CD14-positive monocyte (primary cell): ENCODE measurements at regions not wholly inside any gene's neighbourhood (a gene's known extent, or its start where the extent isn't known, plus 50 kb on each side); places are given as distances from the start of the nearest gene placed in this dataset.

Source experiments
- DNase-seq, 3 donors: peaks; one replicate each; pipeline ENCODE4 v3.0.0-alpha.2; 2011 to 2022
- H2AFZ ChIP-seq: 2 replicates; pipeline ENCODE4 v1.6.0; 2012; ENCODE audit warnings: mild to moderate bottlenecking, low read depth, low read length, inconsistent platforms; ENCODE audit not compliant: insufficient read depth, poor library complexity, severe bottlenecking
- H3K27ac ChIP-seq, 2 donors: 1 replicate in 1 of 2; 2 replicates in 1 of 2; pipeline ENCODE4 v1.5.1; 2012 to 2013; ENCODE audit warnings: low read length in 2 of 2, control low read depth in 1 of 2, inconsistent platforms in 1 of 2, low read depth in 1 of 2, mild to moderate bottlenecking in 1 of 2
- H3K27me3 ChIP-seq, 2 donors: one replicate each; pipeline versions ENCODE4 v1.6.0 to v1.6.1; 2011 to 2013; ENCODE audit warnings: low read length in 2 of 2; ENCODE audit not compliant: control insufficient read depth in 2 of 2, insufficient read depth in 2 of 2
- H3K36me3 ChIP-seq, 2 donors: replicated peaks in 1 of 2; 1 replicate in 1 of 2; 2 replicates in 1 of 2; pipeline versions ENCODE4 v1.5.1 to v1.6.1; 2012 to 2013; ENCODE audit warnings: low read length in 2 of 2, control low read depth in 1 of 2, inconsistent platforms in 1 of 2, mild to moderate bottlenecking in 1 of 2; ENCODE audit not compliant: insufficient read depth in 2 of 2, control insufficient read depth in 1 of 2
- H3K4me1 ChIP-seq, 2 donors: 1 replicate in 1 of 2; 2 replicates in 1 of 2; pipeline versions ENCODE4 v1.5.1 to v1.6.1; 2012 to 2013; ENCODE audit warnings: low read length in 2 of 2, control low read depth in 1 of 2, inconsistent platforms in 1 of 2, mild to moderate bottlenecking in 1 of 2, moderate library complexity in 1 of 2; ENCODE audit not compliant: insufficient read depth in 2 of 2, control insufficient read depth in 1 of 2
- H3K4me2 ChIP-seq: replicated peaks from 2 replicates; pipeline ENCODE3; 2012; ENCODE audit warnings: low read length, moderate library complexity, mild to moderate bottlenecking; ENCODE audit not compliant: poor library complexity, severe bottlenecking; ENCODE audit errors: extremely low read depth
- H3K4me3 ChIP-seq, 3 experiments: fragments of 200-600 bp in 1 of 3; sonication (generic) in 1 of 3; replicated peaks in 1 of 3; 1 replicate in 2 of 3; 2 replicates in 1 of 3; pipeline ENCODE4 v1.5.1; 2011 to 2013; ENCODE audit warnings: low read length in 3 of 3, mild to moderate bottlenecking in 3 of 3, control low read depth in 2 of 3, low read depth in 2 of 3, inconsistent platforms in 1 of 3, moderate library complexity in 1 of 3
- H3K79me2 ChIP-seq: 2 replicates; pipeline ENCODE4 v1.6.0; 2012; ENCODE audit warnings: mild to moderate bottlenecking, control low read depth, inconsistent platforms, low read length, moderate library complexity; ENCODE audit not compliant: insufficient read depth
- H3K9ac ChIP-seq: 2 replicates; pipeline ENCODE4 v1.6.0; 2017; ENCODE audit warnings: low read length, mild to moderate bottlenecking; ENCODE audit not compliant: insufficient read depth, poor library complexity, severe bottlenecking
- H3K9me3 ChIP-seq, 2 donors: replicated peaks in 1 of 2; 1 replicate in 1 of 2; 2 replicates in 1 of 2; pipeline versions ENCODE4 v1.5.1 to v1.6.1; 2012 to 2013; ENCODE audit warnings: low read length in 2 of 2, control low read depth in 1 of 2; ENCODE audit not compliant: control insufficient read depth in 1 of 2, insufficient read depth in 1 of 2
- H4K20me1 ChIP-seq: 2 replicates; pipeline ENCODE4 v1.6.0; 2012; ENCODE audit warnings: mild to moderate bottlenecking, low read length, control low read depth, moderate library complexity; ENCODE audit not compliant: insufficient read depth
- H3K27ac Mint-ChIP-seq, 7 donors: one replicate each; pipeline ENCODE4 v1.8.0; 2020; ENCODE audit warnings: mild to moderate bottlenecking in 7 of 7, mixed read lengths in 7 of 7, moderate library complexity in 6 of 7, inconsistent platforms in 2 of 7
- H3K27me3 Mint-ChIP-seq, 3 donors: one replicate each; pipeline ENCODE4 v1.8.0; 2021 to 2022; ENCODE audit warnings: low read depth in 3 of 3, mild to moderate bottlenecking in 3 of 3, mixed read lengths in 3 of 3, moderate library complexity in 3 of 3, inconsistent platforms in 1 of 3
- H3K36me3 Mint-ChIP-seq, 2 donors: one replicate each; pipeline ENCODE4 v1.8.0; 2020; ENCODE audit warnings: mixed read lengths in 2 of 2, inconsistent platforms in 1 of 2, mild to moderate bottlenecking in 1 of 2
- H3K4me1 Mint-ChIP-seq: one replicate; pipeline ENCODE4 v1.8.0; 2020; ENCODE audit warnings: mild to moderate bottlenecking, mixed read lengths
- H3K4me3 Mint-ChIP-seq, 2 donors: one replicate each; pipeline ENCODE4 v1.8.0; 2020; ENCODE audit warnings: mild to moderate bottlenecking in 2 of 2, mixed read lengths in 2 of 2, moderate library complexity in 1 of 2
- H3K9me3 Mint-ChIP-seq, 7 donors: one replicate each; pipeline ENCODE4 v1.8.0; 2020 to 2022; ENCODE audit warnings: mixed read lengths in 7 of 7, mild to moderate bottlenecking in 6 of 7, moderate library complexity in 6 of 7, inconsistent platforms in 2 of 7
- CTCF ChIP-seq: fragments of 200-600 bp; IDR thresholded peaks from one replicate; pipeline ENCODE4 v1.8.0; 2022; ENCODE audit warnings: antibody characterized with exemption, mild to moderate bottlenecking
- WGBS: methylation state at CpG from one replicate; pipeline ENCODE4 v1.1.5; 2013; ENCODE audit warnings: missing lambda C conversion rate; ENCODE audit not compliant: insufficient coverage; 5-methylcytosine and 5-hydroxymethylcytosine counted together
- intact Hi-C, 2 donors: fragments of 100-400 bp; cut with micrococcal nuclease; formaldehyde crosslinking; loops; one replicate each; pipeline versions ENCODE4 v1.15.0 to v1.15.1; 2023

GRCh38 chr5:103962023-103962422 lies 399.4 kb upstream of the NUDT12 start:
- no CpG with 5 or more reads among the region's 1 CpG for WGBS
- H3K9ac ChIP-seq: no peak overlapping the region
- no peaks in the 10 kb centered on the region for H3K79me2 ChIP-seq
- Mint-ChIP-seq H3K36me3 (no peaks in the 10 kb centered on the region), H3K27ac (no peak overlapping the region), H3K9me3 (peaks cover 0 to 29% (median 4%) of the 10 kb centered on the region in 7 donors), H3K4me1 (no peaks in the 10 kb centered on the region), H3K4me3 (no peak overlapping the region), H3K27me3 (no peaks in the 10 kb centered on the region)
- intact Hi-C loops: no loop called here
- DNase-seq: no peak
- no peak overlapping the region for H2AFZ ChIP-seq
- peaks cover 17 to 19% of the 10 kb centered on the region in 2 donors for H3K9me3 ChIP-seq
- H3K27me3 ChIP-seq: no peaks in the 10 kb centered on the region
- H3K36me3 ChIP-seq: no peaks in the 10 kb centered on the region
- no peak overlapping the region for H3K27ac ChIP-seq
- H3K4me2 ChIP-seq: no peak overlapping the region
- H4K20me1 ChIP-seq: no peaks in the 10 kb centered on the region
- H3K4me3 ChIP-seq: no peak overlapping the region
- TF ChIP-seq CTCF: no peak
- no peaks in the 10 kb centered on the region for H3K4me1 ChIP-seq

GRCh38 chr5:103953601-103954382 lies 391.2 kb upstream of the NUDT12 start:
- 91% methylated on average over 23 of the region's 47 CpGs for WGBS
- Mint-ChIP-seq H3K27me3 (peaks cover 0 to 1% (median 0%) of the 10 kb centered on the region in 3 donors), H3K9me3 (peaks cover 3 to 29% (median 8%) of the 10 kb centered on the region in 7 donors), H3K4me1 (no peaks in the 10 kb centered on the region), H3K36me3 (no peaks in the 10 kb centered on the region), H3K4me3 (no peak overlapping the region), H3K27ac (no peak overlapping the region)
- no peak for DNase-seq
- Histone ChIP-seq H2AFZ (no peak overlapping the region), H4K20me1 (no peaks in the 10 kb centered on the region), H3K79me2 (no peaks in the 10 kb centered on the region), H3K36me3 (no peaks in the 10 kb centered on the region), H3K9ac (no peak overlapping the region), H3K27ac (no peak overlapping the region), H3K4me3 (no peak overlapping the region), H3K4me2 (no peak overlapping the region), H3K27me3 (no peaks in the 10 kb centered on the region), H3K4me1 (no peaks in the 10 kb centered on the region), H3K9me3 (peaks cover 14 to 23% of the 10 kb centered on the region in 2 donors)
- no peak for TF ChIP-seq CTCF
- intact Hi-C loops: no loop called here
